IMR-90 (cell line): ENCODE measurements at regions not wholly inside any gene's neighbourhood (a gene's known extent, or its start where the extent isn't known, plus 50 kb on each side); places are given as distances from the start of the nearest gene placed in this dataset.

Experiments
- ATAC-seq: fragments of 200-7000 bp; cut with Tn5 transposase; 2 replicates; pipeline ENCODE4 v1.9.1; 2020; ENCODE audit warnings: low read depth, mild to moderate bottlenecking, moderate library complexity
- BruUV-seq: library from RNA; stranded (reverse); fragments of 400-500 nt; replicated peaks from 2 replicates; lab custom pipeline; 2021; lab: Mats Ljungman, UMichigan
- CTCF ChIA-PET: fragments of 300-600 bp; formaldehyde crosslinking; extraction: SDS; loops from one replicate; lab custom pipeline; 2021; ENCODE audit warnings: antibody characterized with exemption; lab: Yijun Ruan, JAX
- POLR2A ChIA-PET: fragments of 300-600 bp; sonication (Branson Sonifier 250); formaldehyde crosslinking; loops from one replicate; lab custom pipeline; 2022; ENCODE audit warnings: antibody characterized with exemption; ENCODE audit not compliant: unreplicated experiment; lab: Charles Lee
- DNase-seq: peaks from one replicate; pipeline ENCODE4 v3.0.0; 2013
- H2AFZ ChIP-seq: replicated peaks from 2 replicates; pipeline ENCODE3; 2013; ENCODE audit warnings: low read length, mild to moderate bottlenecking; ENCODE audit not compliant: poor library complexity
- H2AK5ac ChIP-seq: 2 replicates; pipeline ENCODE4 v1.6.1; 2013; ENCODE audit warnings: low read depth, low read length, inconsistent platforms
- H2AK9ac ChIP-seq: replicated peaks from 2 replicates; pipeline ENCODE3; 2013; ENCODE audit warnings: mild to moderate bottlenecking, low read depth, low read length, moderate library complexity; ENCODE audit not compliant: poor library complexity
- H2BK120ac ChIP-seq: 2 replicates; pipeline ENCODE4 v1.6.1; 2013; ENCODE audit warnings: low read depth, low read length, inconsistent platforms
- H2BK15ac ChIP-seq: 3 replicates; pipeline ENCODE4 v1.6.1; 2013; ENCODE audit warnings: low read depth, low read length, inconsistent platforms
- H2BK20ac ChIP-seq: 2 replicates; pipeline ENCODE4 v1.6.1; 2013; ENCODE audit warnings: low read depth, mild to moderate bottlenecking, inconsistent platforms, low read length, moderate library complexity
- H2BK5ac ChIP-seq: 2 replicates; pipeline ENCODE4 v1.6.1; 2013; ENCODE audit warnings: mild to moderate bottlenecking, low read depth, low read length, inconsistent platforms; ENCODE audit not compliant: poor library complexity, severe bottlenecking
- H3K14ac ChIP-seq: replicated peaks from 2 replicates; pipeline ENCODE4 v1.6.1; 2013; ENCODE audit warnings: low read depth, low read length, inconsistent platforms
- H3K18ac ChIP-seq: 2 replicates; pipeline ENCODE4 v1.6.1; 2013; ENCODE audit warnings: low read depth, low read length, control low read depth
- H3K23ac ChIP-seq: 2 replicates; pipeline ENCODE4 v1.6.1; 2013; ENCODE audit warnings: low read depth, low read length, inconsistent platforms
- H3K27ac ChIP-seq: 2 replicates; pipeline ENCODE4 v1.5.1; 2013; ENCODE audit warnings: mild to moderate bottlenecking, control low read depth, low read length; ENCODE audit not compliant: insufficient read depth
- H3K27me3 ChIP-seq: 2 replicates; pipeline ENCODE4 v1.6.1; 2013; ENCODE audit warnings: low read length; ENCODE audit not compliant: control insufficient read depth, insufficient read depth
- H3K36me3 ChIP-seq: 2 replicates; pipeline ENCODE4 v1.6.1; 2013; ENCODE audit warnings: low read length, mixed read lengths; ENCODE audit not compliant: control insufficient read depth, insufficient read depth
- H3K4ac ChIP-seq: 2 replicates; pipeline ENCODE4 v1.6.1; 2013; ENCODE audit warnings: low read depth, low read length, inconsistent platforms
- H3K4me1 ChIP-seq: 2 replicates; pipeline ENCODE4 v1.6.1; 2013; ENCODE audit warnings: low read length, mixed read lengths; ENCODE audit not compliant: control insufficient read depth, insufficient read depth
- H3K4me2 ChIP-seq: 2 replicates; pipeline ENCODE4 v1.6.1; 2013; ENCODE audit warnings: low read depth, mild to moderate bottlenecking, control low read depth, low read length, moderate library complexity
- H3K4me3 ChIP-seq: 2 replicates; pipeline ENCODE4 v1.5.1; 2013; ENCODE audit warnings: low read depth, mild to moderate bottlenecking, control low read depth, low read length, moderate library complexity; ENCODE audit not compliant: insufficient read depth
- H3K56ac ChIP-seq: 2 replicates; pipeline ENCODE4 v1.6.1; 2013; ENCODE audit warnings: low read length, inconsistent platforms; ENCODE audit not compliant: insufficient read depth; ENCODE audit errors: extremely low read depth
- H3K79me1 ChIP-seq, 2 experiments: 2 replicates each; pipeline ENCODE4 v1.6.1; 2013; ENCODE audit warnings: low read length in 2 of 2, inconsistent platforms in 1 of 2, low read depth in 1 of 2
- H3K9ac ChIP-seq: 2 replicates; pipeline ENCODE4 v1.6.1; 2013; ENCODE audit warnings: low read depth, low read length, control low read depth
- H3K9me1 ChIP-seq: 2 replicates; pipeline ENCODE4 v1.6.1; 2013; ENCODE audit warnings: low read length, inconsistent platforms; ENCODE audit not compliant: insufficient read depth
- H3K9me3 ChIP-seq: 2 replicates; pipeline ENCODE4 v1.6.1; 2013; ENCODE audit warnings: low read length; ENCODE audit not compliant: control insufficient read depth, insufficient read depth
- H4K20me1 ChIP-seq: 2 replicates; pipeline ENCODE4 v1.6.1; 2013; ENCODE audit warnings: low read length, inconsistent platforms; ENCODE audit not compliant: insufficient read depth
- H4K5ac ChIP-seq: 2 replicates; pipeline ENCODE4 v1.6.1; 2013; ENCODE audit warnings: mild to moderate bottlenecking, low read depth, low read length, control low read depth
- H4K8ac ChIP-seq, 2 experiments: 2 replicates each; pipeline ENCODE4 v1.6.1; 2013; ENCODE audit warnings: low read depth in 2 of 2, low read length in 2 of 2, control low read depth in 1 of 2, inconsistent platforms in 1 of 2
- H4K91ac ChIP-seq: 2 replicates; pipeline ENCODE4 v1.6.1; 2013; ENCODE audit warnings: low read depth, low read length, inconsistent platforms; ENCODE audit not compliant: insufficient read depth
- BHLHE40 ChIP-seq: fragments of 150-350 bp; IDR thresholded peaks from 2 replicates; pipeline ENCODE4 v1.6.1; 2016; ENCODE audit warnings: mild to moderate bottlenecking, low read depth, low read length
- CEBPB ChIP-seq: IDR thresholded peaks from 2 replicates; pipeline ENCODE4 v1.6.1; 2012; ENCODE audit warnings: low read depth, low read length, improper control_type of control experiment
- POLR2A ChIP-seq: IDR thresholded peaks from 2 replicates; pipeline ENCODE4 v1.6.1; 2012; ENCODE audit warnings: mild to moderate bottlenecking, low read depth, low read length
- RFX5 ChIP-seq: IDR thresholded peaks from 2 replicates; pipeline ENCODE4 v1.8.0; 2012; ENCODE audit warnings: low read depth, mild to moderate bottlenecking, low read length, moderate library complexity
- SMC3 ChIP-seq: fragments of 150-350 bp; IDR thresholded peaks from 2 replicates; pipeline ENCODE4 v1.6.1; 2016; ENCODE audit warnings: low read depth, mild to moderate bottlenecking, antibody characterized with exemption, low read length, moderate library complexity
- WGBS, 2 experiments: methylation state at CpG; one replicate each; pipeline versions ENCODE4 v1.1.5 to v1.1.7; 2013; ENCODE audit warnings: missing lambda C conversion rate in 2 of 2; ENCODE audit not compliant: insufficient read length in 1 of 2; ENCODE audit errors: extremely low coverage in 2 of 2; 5-methylcytosine and 5-hydroxymethylcytosine counted together
- dilution Hi-C: fragments of 300-500 bp; cut with HindIII; formaldehyde crosslinking; loops from one replicate; pipeline ENCODE4 v1.14.3; 2018; ENCODE audit warnings: low sequenced_read_pairs; ENCODE audit not compliant: unreplicated experiment
- in situ Hi-C: fragments of 300-500 bp; cut with MboI; formaldehyde crosslinking; loops from 3 replicates; pipeline ENCODE4 v1.14.3; 2019; ENCODE audit warnings: low sequenced_read_pairs, inconsistent platforms, mixed read lengths
- intact Hi-C: fragments of 100-400 bp; cut with micrococcal nuclease; formaldehyde crosslinking; loops from 2 replicates; pipeline ENCODE4 v1.10.0; 2022
- TF ChIP-seq, protein P1 (sequence below): conservative IDR thresholded peaks from 2 replicates; pipeline ENCODE4 v1.5.1; 2012; ENCODE audit warnings: mild to moderate bottlenecking, low read depth, low read length, improper control_type of control experiment
- TF ChIP-seq, protein P2 (sequence below): fragments of 150-350 bp; IDR thresholded peaks from 2 replicates; pipeline ENCODE4 v1.6.1; 2017; ENCODE audit warnings: mild to moderate bottlenecking, antibody characterized with exemption, low read length, low read depth

DNA sequence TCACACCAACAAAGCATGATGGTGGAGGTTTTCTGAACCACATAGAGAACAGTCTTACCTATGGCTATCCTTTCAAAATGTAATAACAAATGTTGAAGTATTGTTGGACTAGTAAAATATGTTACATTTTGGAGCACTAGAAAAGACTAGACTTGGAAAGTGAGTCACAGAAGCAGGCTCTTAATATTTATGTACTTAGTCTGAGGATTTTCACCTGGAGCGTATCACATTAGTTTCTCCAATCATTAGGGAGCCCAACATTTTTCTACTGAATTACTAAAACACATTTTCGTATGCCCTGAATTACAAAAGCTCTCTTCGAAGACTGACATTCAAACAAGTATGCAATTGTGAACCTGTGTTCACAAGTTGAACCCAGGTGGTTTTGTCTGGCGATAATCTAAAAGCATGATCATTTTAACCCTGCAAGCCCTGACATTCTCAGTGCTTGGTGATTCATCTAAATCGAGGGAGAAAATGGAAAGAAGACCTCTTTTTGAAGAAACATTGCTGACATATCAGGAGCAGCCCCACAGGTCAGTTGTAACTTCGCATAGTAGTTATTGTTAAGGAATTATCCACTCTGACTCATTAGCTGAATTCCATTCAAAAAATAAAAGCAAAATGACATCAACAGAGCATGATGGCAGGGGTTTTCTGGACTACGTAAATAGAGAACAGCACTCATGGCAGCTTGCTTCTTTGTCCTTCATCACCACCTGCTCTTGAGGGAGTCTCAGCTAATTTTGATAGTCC lies 679.8 kb upstream of the NECTIN3 start:
- H2BK120ac ChIP-seq = peak overlapping the region; percentile 92
- H2BK15ac ChIP-seq = peak overlapping the region; percentile 86
- H4K91ac ChIP-seq = peak overlapping the region; percentile 89
- peaks cover 6% of the 10 kb centered on the region; the same call in 1 of the 2 replicates for H3K4me1 ChIP-seq
- ATAC-seq = peak; percentile 73
- peak overlapping the region; percentile 55 for H3K23ac ChIP-seq
- peak overlapping the region; percentile 33 to 88 for H4K8ac ChIP-seq
- no TSS peak for BruUV-seq
- intact Hi-C loops (no loop called here), dilution Hi-C loops (no loop called here), in situ Hi-C loops (no loop called here)
- H2AK9ac ChIP-seq = no peak overlapping the region
- DNase-seq = peak; percentile 72
- ChIA-PET CTCF (interaction anchor here (0.6 kb wide), 1 partner anchor 544 kb away, joined by 3 read pairs; no protein-coding TSS in a partner anchor), POLR2A (no interaction called here)
- 100% methylated on average over 1 of the region's 7 CpGs; no CpG with 5 or more reads in 1 of the 2 experiments for WGBS, 2 experiments
- H3K36me3 ChIP-seq = no peaks in the 10 kb centered on the region
- peak overlapping the region; percentile 70 for H2AFZ ChIP-seq
- TF ChIP-seq CEBPB (no peak), POLR2A (no peak), RFX5 (no peak), BHLHE40 (no peak), SMC3 (no peak)
- TF ChIP-seq, protein P1, sequence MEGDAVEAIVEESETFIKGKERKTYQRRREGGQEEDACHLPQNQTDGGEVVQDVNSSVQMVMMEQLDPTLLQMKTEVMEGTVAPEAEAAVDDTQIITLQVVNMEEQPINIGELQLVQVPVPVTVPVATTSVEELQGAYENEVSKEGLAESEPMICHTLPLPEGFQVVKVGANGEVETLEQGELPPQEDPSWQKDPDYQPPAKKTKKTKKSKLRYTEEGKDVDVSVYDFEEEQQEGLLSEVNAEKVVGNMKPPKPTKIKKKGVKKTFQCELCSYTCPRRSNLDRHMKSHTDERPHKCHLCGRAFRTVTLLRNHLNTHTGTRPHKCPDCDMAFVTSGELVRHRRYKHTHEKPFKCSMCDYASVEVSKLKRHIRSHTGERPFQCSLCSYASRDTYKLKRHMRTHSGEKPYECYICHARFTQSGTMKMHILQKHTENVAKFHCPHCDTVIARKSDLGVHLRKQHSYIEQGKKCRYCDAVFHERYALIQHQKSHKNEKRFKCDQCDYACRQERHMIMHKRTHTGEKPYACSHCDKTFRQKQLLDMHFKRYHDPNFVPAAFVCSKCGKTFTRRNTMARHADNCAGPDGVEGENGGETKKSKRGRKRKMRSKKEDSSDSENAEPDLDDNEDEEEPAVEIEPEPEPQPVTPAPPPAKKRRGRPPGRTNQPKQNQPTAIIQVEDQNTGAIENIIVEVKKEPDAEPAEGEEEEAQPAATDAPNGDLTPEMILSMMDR = no peak
- TF ChIP-seq, protein P2, sequence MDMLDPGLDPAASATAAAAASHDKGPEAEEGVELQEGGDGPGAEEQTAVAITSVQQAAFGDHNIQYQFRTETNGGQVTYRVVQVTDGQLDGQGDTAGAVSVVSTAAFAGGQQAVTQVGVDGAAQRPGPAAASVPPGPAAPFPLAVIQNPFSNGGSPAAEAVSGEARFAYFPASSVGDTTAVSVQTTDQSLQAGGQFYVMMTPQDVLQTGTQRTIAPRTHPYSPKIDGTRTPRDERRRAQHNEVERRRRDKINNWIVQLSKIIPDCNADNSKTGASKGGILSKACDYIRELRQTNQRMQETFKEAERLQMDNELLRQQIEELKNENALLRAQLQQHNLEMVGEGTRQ = no peak
- peak overlapping the region; percentile 91; the same call in 1 of the 2 replicates for H4K5ac ChIP-seq
- H2BK5ac ChIP-seq = peak overlapping the region; percentile 77
- H3K27me3 ChIP-seq = no peaks in the 10 kb centered on the region
- no peaks in the 10 kb centered on the region for H4K20me1 ChIP-seq
- peak overlapping the region; percentile 88; the same call in 1 of the 2 replicates for H2AK5ac ChIP-seq
- H3K9me3 ChIP-seq = no peaks in the 10 kb centered on the region
- no peak overlapping the region for H3K4me3 ChIP-seq
- H3K56ac ChIP-seq = 0 out of 2 replicates have a peak overlapping the region, but pooled peaks have one; percentile 25
- 0 out of 2 replicates have a peak overlapping the region, but pooled peaks have one; percentile 12 for H3K27ac ChIP-seq
- H3K4me2 ChIP-seq = peak overlapping the region; percentile 67; the same call in 1 of the 2 replicates
- peak overlapping the region; percentile 95 for H2BK20ac ChIP-seq
- H3K14ac ChIP-seq = peak overlapping the region; percentile 66
- H3K18ac ChIP-seq = peak overlapping the region; percentile 92; the same call in 1 of the 2 replicates
- no peaks in the 10 kb centered on the region for H3K79me1 ChIP-seq
- H3K9me1 ChIP-seq = no peaks in the 10 kb centered on the region
- no peak overlapping the region for H3K9ac ChIP-seq
- H3K4ac ChIP-seq = peak overlapping the region; percentile 90
